Spleen (tissue), 11 donors: ENCODE measurements at regions not wholly inside any gene's neighbourhood (a gene's known extent, or its start where the extent isn't known, plus 50 kb on each side); places are given as distances from the start of the nearest gene placed in this dataset.

Source experiments
- DNase-seq: peaks from one replicate; pipeline ENCODE4 v3.0.0-alpha.2; 2020
- H3K27ac ChIP-seq, 8 donors: fragments of 200-600 bp; sonication (generic) in 7 of 8; 1 replicate in 4 of 8; 2 replicates in 4 of 8; pipeline versions ENCODE4 v1.5.0 to v1.8.0; 2016 to 2021; ENCODE audit warnings: inconsistent platforms in 4 of 8, mild to moderate bottlenecking in 4 of 8, moderate library complexity in 1 of 8
- H3K27me3 ChIP-seq, 7 donors: fragments of 200-600 bp; sonication (generic) in 6 of 7; replicated peaks in 1 of 7; 1 replicate in 4 of 7; 2 replicates in 3 of 7; pipeline versions ENCODE4 v1.5.0 to v1.8.0; 2016 to 2021; ENCODE audit warnings: inconsistent platforms in 3 of 7, mild to moderate bottlenecking in 1 of 7
- H3K36me3 ChIP-seq, 6 donors: fragments of 200-600 bp; sonication (generic) in 5 of 6; 1 replicate in 4 of 6; 2 replicates in 2 of 6; pipeline versions ENCODE4 v1.5.0 to v1.8.0; 2016 to 2021; ENCODE audit warnings: inconsistent platforms in 2 of 6
- H3K4me1 ChIP-seq, 6 donors: fragments of 200-600 bp; sonication (generic) in 5 of 6; 1 replicate in 3 of 6; 2 replicates in 3 of 6; pipeline versions ENCODE4 v1.5.0 to v1.8.0; 2016 to 2021; ENCODE audit warnings: inconsistent platforms in 3 of 6
- H3K4me3 ChIP-seq, 8 donors: fragments of 200-600 bp; sonication (generic) in 7 of 8; 1 replicate in 4 of 8; 2 replicates in 4 of 8; pipeline versions ENCODE4 v1.5.0 to v1.8.0; 2016 to 2021; ENCODE audit warnings: inconsistent platforms in 4 of 8, mild to moderate bottlenecking in 4 of 8, moderate library complexity in 2 of 8
- H3K9me3 ChIP-seq, 8 donors: fragments of 200-600 bp; sonication (generic) in 7 of 8; 1 replicate in 4 of 8; 2 replicates in 4 of 8; pipeline versions ENCODE4 v1.5.0 to v1.8.0; 2016 to 2021; ENCODE audit warnings: inconsistent platforms in 4 of 8
- CTCF ChIP-seq, 11 experiments: fragments of 200-600 bp in 7 of 11; fragments of 450-650 bp in 4 of 11; sonication (generic) in 4 of 11; IDR thresholded peaks in 8 of 11; conservative IDR thresholded peaks in 3 of 11; 1 replicate in 7 of 11; 2 replicates in 4 of 11; pipeline versions ENCODE4 v1.4.0 to v1.8.0; 2016 to 2021; ENCODE audit warnings: antibody characterized with exemption in 11 of 11, inconsistent platforms in 4 of 11, mild to moderate bottlenecking in 1 of 11
- POLR2A ChIP-seq, 3 donors: fragments of 450-650 bp; IDR thresholded peaks; one replicate each; pipeline ENCODE4 v1.5.1; 2017; ENCODE audit warnings: antibody characterized with exemption in 3 of 3, mild to moderate bottlenecking in 1 of 3
- POLR2AphosphoS5 ChIP-seq, 3 donors: sonication (generic); formaldehyde crosslinking; IDR thresholded peaks; one replicate each; pipeline ENCODE4 v1.5.1; 2017; ENCODE audit warnings: antibody characterized with exemption in 3 of 3
- WGBS, 5 donors: extraction: QIAGEN DNeasy Blood & Tissue Kit in 3 of 5; methylation state at CpG; one replicate each; pipeline versions ENCODE4 v1.1.5 to v1.1.7; 2013 to 2018; 5-methylcytosine and 5-hydroxymethylcytosine counted together
- intact Hi-C: fragments of 100-400 bp; cut with DNase I; formaldehyde crosslinking; loops from one replicate; pipeline ENCODE4 v1.15.0; 2023; ENCODE audit warnings: low total_unique reads
- donor health status: healthy with polysubstance abuse.
- donor health status: DM: no; HTN: no; CAD: no; lungs with moderate emphysema.
- donor health status: DM: no; HTN: no; CAD: no.
- donor health status: Bipolar disorder and iron deficiency.
- donor health status: healthy.
- donor health status: DM: no; HTN: no; CAD: no.
- donor health status: DM: yes; HTN: yes; CAD: no.

- Histone ChIP-seq H3K27ac (no peak overlapping the region), H3K4me1 (no peaks in the 10 kb centered on the region), H3K9me3 (peaks cover 0 to 8% (median 3%) of the 10 kb centered on the region in 8 donors), H3K4me3 (no peak overlapping the region), H3K36me3 (no peaks in the 10 kb centered on the region), H3K27me3 (no peaks in the 10 kb centered on the region)
- no peak for DNase-seq
- intact Hi-C loops: no loop called here
- TF ChIP-seq POLR2A (IDR thresholded peaks at IDR 0.05) (no peak), CTCF (IDR thresholded peaks at IDR 0.05 in 8 of 11, conservative IDR thresholded peaks at IDR 0.05 in 3 of 11) (no peak), POLR2AphosphoS5 (IDR thresholded peaks at IDR 0.05) (no peak)
- 37 to 72% (median 48%) methylated on average over 1 of the region's 1 CpG for WGBS, 5 donors
These were observed 665.6 kb upstream of the NECTIN3 start for GRCh38 chr3:110405830-110406585.

- no peak for DNase-seq
- H3K4me1 ChIP-seq: no peaks in the 10 kb centered on the region
- no peaks in the 10 kb centered on the region for H3K36me3 ChIP-seq
- H3K9me3 ChIP-seq: no peaks in the 10 kb centered on the region
- no peaks in the 10 kb centered on the region for H3K27me3 ChIP-seq
- H3K27ac ChIP-seq: no peak overlapping the region
- 86 to 92% (median 90%) methylated on average over 3 of the region's 3 CpGs for WGBS, 5 donors
- intact Hi-C loops: no loop called here
- TF ChIP-seq CTCF (IDR thresholded peaks at IDR 0.05 in 8 of 11, conservative IDR thresholded peaks at IDR 0.05 in 3 of 11) (no peak), POLR2A (IDR thresholded peaks at IDR 0.05) (no peak), POLR2AphosphoS5 (IDR thresholded peaks at IDR 0.05) (no peak)
- no peak overlapping the region for H3K4me3 ChIP-seq
These were observed 658.4 kb upstream of the NECTIN3 start for GRCh38 chr3:110413266-110413665.

- 50 to 63% (median 57%) methylated on average over 4 of the region's 4 CpGs for WGBS, 5 donors
- Histone ChIP-seq H3K36me3 (no peaks in the 10 kb centered on the region), H3K4me3 (no peak overlapping the region), H3K9me3 (no peaks in the 10 kb centered on the region), H3K27ac (peak overlapping the region in 1 of 8 donors; percentile 30), H3K4me1 (no peaks in the 10 kb centered on the region), H3K27me3 (no peaks in the 10 kb centered on the region)
- no peak for DNase-seq
- intact Hi-C loops: no loop called here
- TF ChIP-seq CTCF (IDR thresholded peaks at IDR 0.05 in 8 of 11, conservative IDR thresholded peaks at IDR 0.05 in 3 of 11) (no peak), POLR2A (IDR thresholded peaks at IDR 0.05) (no peak)
These were observed 657.5 kb upstream of the NECTIN3 start for GRCh38 chr3:110413807-110414748.

- Histone ChIP-seq H3K9me3 (no peaks in the 10 kb centered on the region), H3K4me1 (no peaks in the 10 kb centered on the region), H3K27me3 (no peaks in the 10 kb centered on the region), H3K4me3 (no peak overlapping the region), H3K36me3 (no peaks in the 10 kb centered on the region), H3K27ac (no peak overlapping the region)
- WGBS, 5 donors: 82 to 92% (median 84%) methylated on average over 3 of the region's 3 CpGs
- intact Hi-C loops: no loop called here
- TF ChIP-seq POLR2AphosphoS5 (IDR thresholded peaks at IDR 0.05) (no peak), POLR2A (IDR thresholded peaks at IDR 0.05) (no peak), CTCF (IDR thresholded peaks at IDR 0.05 in 8 of 11, conservative IDR thresholded peaks at IDR 0.05 in 3 of 11) (no peak)
- no peak for DNase-seq
These were observed 656.8 kb upstream of the NECTIN3 start for GRCh38 chr3:110414855-110415254.
